ENCODE measurements at regions not wholly inside any gene's neighbourhood (a gene's known extent, or its start where the extent isn't known, plus 50 kb on each side); places are given as distances from the start of the nearest gene placed in this dataset.

DNA sequence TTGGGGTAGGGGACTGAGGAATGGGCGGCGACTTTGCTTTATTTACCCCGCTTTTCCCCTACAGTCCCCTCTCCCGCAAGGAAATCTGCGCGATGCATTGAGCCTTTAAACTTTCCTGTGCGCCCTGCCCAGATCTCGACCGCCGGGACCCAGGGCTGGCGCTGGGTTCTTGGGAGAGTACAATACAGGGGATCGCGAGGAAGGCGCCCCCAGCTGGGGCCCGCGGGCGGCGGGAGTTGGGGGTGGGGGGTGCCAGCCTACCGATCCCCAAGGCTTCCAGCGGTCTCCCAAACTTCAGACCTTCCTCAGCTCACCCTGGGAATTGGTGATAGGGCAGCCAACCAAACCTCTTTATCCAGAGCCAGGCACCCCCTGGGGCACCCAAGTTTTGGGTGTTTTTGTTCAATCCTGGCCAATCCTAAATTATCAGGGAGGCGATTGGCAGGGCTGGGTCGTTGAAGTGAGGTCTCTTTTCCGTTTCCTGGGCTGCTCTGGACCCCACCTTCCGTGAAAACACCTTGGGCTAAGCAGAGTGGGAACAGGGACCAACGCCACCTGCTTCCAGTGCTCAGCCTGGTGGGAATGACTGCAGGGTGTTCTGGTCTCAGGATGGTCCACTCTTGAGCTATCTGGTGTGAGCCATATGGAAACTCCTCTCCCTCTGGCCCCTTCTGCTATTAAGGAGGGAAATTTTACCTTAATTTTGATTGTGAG, 51.4 kb upstream of the DAB2IP start:
- Mint-ChIP-seq H3K4me1 (ENCODE audit: low read depth in 2 of 2) (peaks cover 0 to 6% of the 10 kb centered on the region in 2 donors), H3K4me3 (no peak overlapping the region), H3K27me3 (peaks cover 53 to 80% of the 10 kb centered on the region in 2 donors), H3K9me3 (peaks cover 0 to 3% of the 10 kb centered on the region in 2 donors), H3K36me3 (ENCODE audit: insufficient read depth) (no peaks in the 10 kb centered on the region), H3K27ac (no peak overlapping the region)
- DNase-seq (no peak), ATAC-seq (replicated peaks) (no peak)

DNA sequence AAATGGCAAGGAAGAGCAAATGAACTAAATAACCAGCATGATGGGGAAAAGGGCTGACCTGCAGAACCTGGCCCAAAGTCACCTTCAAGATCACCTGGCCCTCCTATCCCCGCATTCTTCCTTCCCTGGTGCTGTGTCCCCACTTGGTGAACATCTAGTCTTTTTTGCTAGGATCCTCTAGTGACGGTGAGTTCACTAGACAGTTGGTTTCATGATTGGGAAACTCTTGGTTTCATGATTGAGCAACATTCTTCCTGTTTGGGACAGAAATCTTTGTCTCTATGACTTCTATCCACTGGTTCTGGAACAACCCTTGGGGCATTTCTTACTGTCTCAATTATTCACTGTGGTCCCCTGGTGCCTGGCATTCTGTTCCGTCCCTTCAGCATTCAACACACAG, 50.2 kb upstream of the DAB2IP start:
- no peak overlapping the region for H3K4me3 Mint-ChIP-seq

More for the DNA sequence above, 50.2 kb upstream of the DAB2IP start:
- Mint-ChIP-seq H3K27me3 (peaks cover 49 to 81% of the 10 kb centered on the region in 2 donors), H3K36me3 (ENCODE audit: insufficient read depth) (no peaks in the 10 kb centered on the region), H3K27ac (no peak overlapping the region), H3K9me3 (peaks cover 0 to 3% of the 10 kb centered on the region in 2 donors), H3K4me1 (ENCODE audit: low read depth in 2 of 2) (peaks cover 0 to 6% of the 10 kb centered on the region in 2 donors)
- no peak for ATAC-seq (replicated peaks)
- no peak for DNase-seq
